Activated naive CD8-positive, alpha-beta T cell treated with anti-CD3 and anti-CD28 coated beads, Interleukin-2, amount 50 U/mL, for 24 hours (primary cell): ENCODE measurements at regions not wholly inside any gene's neighbourhood (a gene's known extent, or its start where the extent isn't known, plus 50 kb on each side); places are given as distances from the start of the nearest gene placed in this dataset.

Experiments
- ATAC-seq: fragments of 150-1000 bp; cut with Tn5 transposase; one replicate; pipeline ENCODE4 v1.10.0; 2021
- DNase-seq: peaks from one replicate; pipeline ENCODE4 v3.0.0; 2021
- H3K27ac Mint-ChIP-seq: one replicate; pipeline ENCODE4 v1.8.0; 2021; ENCODE audit warnings: mild to moderate bottlenecking, mixed read lengths
- H3K27me3 Mint-ChIP-seq: one replicate; pipeline ENCODE4 v1.8.0; 2021; ENCODE audit warnings: mixed read lengths
- H3K36me3 Mint-ChIP-seq: one replicate; pipeline ENCODE4 v1.8.0; 2021; ENCODE audit warnings: low read depth, mixed read lengths
- H3K4me1 Mint-ChIP-seq: one replicate; pipeline ENCODE4 v1.8.0; 2021; ENCODE audit warnings: mixed read lengths
- H3K4me3 Mint-ChIP-seq: one replicate; pipeline ENCODE4 v1.8.0; 2021; ENCODE audit warnings: mild to moderate bottlenecking, moderate library complexity, mixed read lengths
- H3K9me3 Mint-ChIP-seq: one replicate; pipeline ENCODE4 v1.8.0; 2021; ENCODE audit warnings: mixed read lengths

GRCh38 chr9:129348890-129349664, 171.0 kb upstream of the IER5L start:
- Mint-ChIP-seq H3K4me3 (no peak overlapping the region), H3K9me3 (no peaks in the 10 kb centered on the region), H3K36me3 (no peaks in the 10 kb centered on the region), H3K4me1 (peaks cover 16% of the 10 kb centered on the region), H3K27me3 (peaks cover 3% of the 10 kb centered on the region), H3K27ac (no peak overlapping the region)
- DNase-seq (no peak), ATAC-seq (no peak)

- Mint-ChIP-seq H3K27me3 (peaks cover 3% of the 10 kb centered on the region), H3K9me3 (no peaks in the 10 kb centered on the region), H3K36me3 (no peaks in the 10 kb centered on the region), H3K4me1 (peaks cover 16% of the 10 kb centered on the region), H3K4me3 (no peak overlapping the region), H3K27ac (no peak overlapping the region)
- DNase-seq (no peak), ATAC-seq (no peak)
Measured at GRCh38 chr9:129347316-129348120, 169.5 kb upstream of the IER5L start.

DNA sequence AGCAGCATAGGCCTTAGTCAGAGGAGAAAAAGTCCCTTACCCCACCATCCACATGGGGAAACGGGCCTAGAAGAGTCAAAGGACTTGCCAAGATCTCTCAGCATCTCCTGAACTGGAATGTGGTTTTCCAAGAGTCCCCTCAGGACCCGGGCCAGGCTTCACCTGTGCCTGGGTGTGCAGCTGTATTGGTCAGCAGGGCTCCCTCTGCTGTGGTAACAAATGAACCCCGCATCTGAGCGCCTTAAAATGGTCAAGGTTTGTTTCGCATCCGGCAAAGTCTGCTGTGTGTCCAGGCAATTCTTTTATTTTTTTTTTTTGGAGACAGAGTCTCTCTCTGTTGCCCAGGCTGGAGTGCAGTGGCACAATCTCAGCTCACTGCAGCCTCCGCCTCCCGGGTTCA, 168.0 kb upstream of the IER5L start:
- Mint-ChIP-seq H3K27me3 (no peaks in the 10 kb centered on the region), H3K27ac (no peak overlapping the region), H3K4me1 (peaks cover 13% of the 10 kb centered on the region), H3K36me3 (no peaks in the 10 kb centered on the region), H3K4me3 (no peak overlapping the region), H3K9me3 (no peaks in the 10 kb centered on the region)
- ATAC-seq = no peak
- no peak for DNase-seq

- Mint-ChIP-seq H3K4me1 (peaks cover 13% of the 10 kb centered on the region), H3K9me3 (no peaks in the 10 kb centered on the region), H3K36me3 (no peaks in the 10 kb centered on the region), H3K4me3 (no peak overlapping the region), H3K27me3 (no peaks in the 10 kb centered on the region), H3K27ac (no peak overlapping the region)
- ATAC-seq (no peak), DNase-seq (no peak)
Measured at GRCh38 chr9:129344641-129345495, 166.8 kb upstream of the IER5L start.

GRCh38 chr9:129343424-129344375, 165.6 kb upstream of the IER5L start:
- ATAC-seq (no peak), DNase-seq (no peak)
- H3K4me1 Mint-ChIP-seq = peaks cover 13% of the 10 kb centered on the region
- H3K27ac Mint-ChIP-seq = no peak overlapping the region
- H3K9me3 Mint-ChIP-seq = no peaks in the 10 kb centered on the region
- H3K27me3 Mint-ChIP-seq = no peaks in the 10 kb centered on the region
- H3K4me3 Mint-ChIP-seq = no peak overlapping the region
- no peaks in the 10 kb centered on the region for H3K36me3 Mint-ChIP-seq

GRCh38 chr9:129342591-129343423, 164.7 kb upstream of the IER5L start:
- DNase-seq (no peak), ATAC-seq (no peak)
- H3K4me3 Mint-ChIP-seq = no peak overlapping the region
- no peaks in the 10 kb centered on the region for H3K36me3 Mint-ChIP-seq
- H3K27ac Mint-ChIP-seq = no peak overlapping the region
- H3K27me3 Mint-ChIP-seq = peaks cover 2% of the 10 kb centered on the region
- peaks cover 13% of the 10 kb centered on the region for H3K4me1 Mint-ChIP-seq
- H3K9me3 Mint-ChIP-seq = no peaks in the 10 kb centered on the region

DNA sequence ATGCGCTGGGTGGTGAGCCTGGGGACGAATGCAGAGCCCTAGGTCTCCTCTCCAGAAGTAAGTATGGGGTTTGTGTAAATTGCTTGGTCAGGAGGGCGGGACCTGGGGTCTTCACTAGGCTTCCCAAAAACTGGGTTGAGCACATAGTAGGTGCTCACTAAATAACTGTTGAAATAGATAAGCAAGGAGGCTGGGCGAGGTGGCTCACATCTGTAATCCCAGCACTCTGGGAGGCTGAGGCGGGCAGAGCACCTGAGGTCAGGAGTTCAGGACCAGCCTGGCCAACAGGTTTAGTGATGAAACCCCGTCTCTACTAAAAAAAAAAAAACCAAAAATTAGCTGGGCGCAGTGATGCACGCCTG, 163.9 kb upstream of the IER5L start:
- Mint-ChIP-seq H3K9me3 (no peaks in the 10 kb centered on the region), H3K27ac (no peak overlapping the region), H3K4me1 (peaks cover 13% of the 10 kb centered on the region), H3K27me3 (peaks cover 3% of the 10 kb centered on the region), H3K36me3 (no peaks in the 10 kb centered on the region), H3K4me3 (no peak overlapping the region)
- ATAC-seq = no peak
- DNase-seq = no peak

DNA sequence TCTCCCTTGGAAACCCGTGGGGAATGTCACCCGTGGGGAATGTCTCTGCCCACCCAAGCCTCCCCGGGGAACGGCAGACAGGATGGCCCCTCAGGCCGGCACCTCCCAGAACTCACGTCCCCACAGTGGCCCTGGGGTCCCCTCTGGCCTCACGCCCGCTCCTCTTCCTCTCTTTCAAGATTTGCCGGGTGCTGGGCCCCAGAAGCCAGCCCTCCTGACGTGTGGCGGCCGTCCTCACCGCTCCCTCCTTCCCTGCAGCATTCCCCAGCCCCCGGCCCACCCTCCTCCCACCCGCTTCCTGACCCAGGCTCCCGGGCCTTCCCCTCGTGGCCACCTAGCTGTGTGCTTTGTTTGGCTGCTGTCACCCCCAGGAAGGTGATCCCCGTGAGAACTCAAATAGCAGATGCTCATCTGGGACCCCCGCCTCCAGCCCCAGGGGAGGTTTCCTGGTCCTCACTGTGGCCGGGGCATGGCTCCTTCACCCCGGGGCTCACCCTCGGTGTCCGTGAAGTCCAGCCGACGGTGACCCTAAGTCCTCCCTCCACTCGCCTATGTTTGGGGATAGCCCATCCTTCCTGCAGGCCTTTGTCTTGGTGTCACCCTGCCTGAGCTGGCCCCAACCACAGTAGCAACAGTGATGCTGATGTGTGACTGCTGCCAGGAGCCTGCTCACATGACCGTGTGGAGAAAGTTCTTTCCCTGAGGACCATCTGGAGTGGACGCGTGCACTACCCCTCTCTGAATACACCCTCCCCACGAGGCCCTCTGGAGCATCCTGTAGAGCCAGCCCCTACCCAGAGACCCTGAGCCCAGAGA, 163.3 kb upstream of the IER5L start:
- peaks cover 13% of the 10 kb centered on the region for H3K4me1 Mint-ChIP-seq
- H3K4me3 Mint-ChIP-seq = no peak overlapping the region
- ATAC-seq (no peak), DNase-seq (no peak)
- peaks cover 3% of the 10 kb centered on the region for H3K27me3 Mint-ChIP-seq
- H3K9me3 Mint-ChIP-seq = no peaks in the 10 kb centered on the region
- H3K27ac Mint-ChIP-seq = no peak overlapping the region
- H3K36me3 Mint-ChIP-seq = no peaks in the 10 kb centered on the region

DNA sequence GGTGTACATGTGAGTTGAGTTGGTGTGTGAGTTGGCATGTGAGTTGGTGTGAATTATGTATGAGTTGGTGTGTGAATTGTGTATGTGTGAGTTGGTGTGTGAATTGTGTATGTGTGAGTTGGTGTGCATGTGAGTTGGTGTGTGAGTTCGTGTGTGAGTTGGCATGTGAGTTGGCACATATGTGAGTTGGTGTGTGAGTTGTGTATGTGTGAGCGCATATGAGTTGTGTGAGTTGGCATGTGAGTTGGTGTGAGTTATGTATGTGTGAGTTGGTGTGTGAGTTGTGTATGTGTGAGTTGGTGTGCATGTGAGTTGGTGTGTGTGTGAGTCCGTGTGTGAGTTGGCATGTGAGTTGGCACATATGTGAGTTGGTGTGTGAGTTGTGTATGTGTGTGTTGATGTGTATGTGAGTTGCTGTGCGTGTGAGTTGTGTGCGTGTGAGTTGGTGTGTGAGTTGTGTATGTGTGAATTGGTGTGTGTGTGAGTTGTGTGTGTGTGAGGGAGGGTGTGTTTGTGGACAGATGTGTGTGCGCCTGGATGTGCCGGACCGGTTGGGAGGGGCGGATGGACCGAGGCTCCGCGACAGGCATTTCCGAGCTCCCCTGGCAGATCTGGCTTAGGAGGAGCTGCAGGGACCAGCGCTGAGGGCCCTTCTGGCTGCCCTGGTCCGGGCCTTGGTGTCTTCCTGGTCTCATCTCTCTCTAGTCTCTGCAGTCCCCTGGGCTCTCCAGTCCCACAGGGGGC, 162.5 kb upstream of the IER5L start:
- H3K9me3 Mint-ChIP-seq = no peaks in the 10 kb centered on the region
- no peak overlapping the region for H3K4me3 Mint-ChIP-seq
- no peak for DNase-seq
- peaks cover 7% of the 10 kb centered on the region for H3K27me3 Mint-ChIP-seq
- H3K27ac Mint-ChIP-seq = no peak overlapping the region
- H3K4me1 Mint-ChIP-seq = peaks cover 13% of the 10 kb centered on the region
- no peaks in the 10 kb centered on the region for H3K36me3 Mint-ChIP-seq
- ATAC-seq = no peak

- no peak for ATAC-seq
- H3K27me3 Mint-ChIP-seq = peaks cover 7% of the 10 kb centered on the region
- no peak overlapping the region for H3K4me3 Mint-ChIP-seq
- no peak overlapping the region for H3K27ac Mint-ChIP-seq
- no peaks in the 10 kb centered on the region for H3K36me3 Mint-ChIP-seq
- H3K4me1 Mint-ChIP-seq = peaks cover 16% of the 10 kb centered on the region
- no peak for DNase-seq
- H3K9me3 Mint-ChIP-seq = no peaks in the 10 kb centered on the region
Measured at GRCh38 chr9:129339539-129340157, 161.6 kb upstream of the IER5L start.

- Mint-ChIP-seq H3K27ac (no peak overlapping the region), H3K4me3 (no peak overlapping the region), H3K36me3 (no peaks in the 10 kb centered on the region), H3K4me1 (peaks cover 20% of the 10 kb centered on the region), H3K27me3 (peaks cover 7% of the 10 kb centered on the region), H3K9me3 (no peaks in the 10 kb centered on the region)
- DNase-seq = no peak
- ATAC-seq = no peak
Measured at GRCh38 chr9:129338724-129339430, 160.8 kb upstream of the IER5L start.
